PC-9 (cell line): ENCODE measurements at regions not wholly inside any gene's neighbourhood (a gene's known extent, or its start where the extent isn't known, plus 50 kb on each side); places are given as distances from the start of the nearest gene placed in this dataset.

Experiments
- BruUV-seq: library from RNA; stranded (reverse); fragments of 400-500 nt; replicated peaks from 2 replicates; lab custom pipeline; 2021; lab: Mats Ljungman, UMichigan
- CTCF ChIA-PET: fragments of 300-600 bp; sonication (Branson Sonifier 250); formaldehyde crosslinking; loops from one replicate; lab custom pipeline; 2022; ENCODE audit warnings: antibody characterized with exemption; lab: Charles Lee
- POLR2A ChIA-PET: fragments of 300-600 bp; sonication (Branson Sonifier 250); formaldehyde crosslinking; loops from one replicate; lab custom pipeline; 2022; ENCODE audit warnings: antibody characterized with exemption; ENCODE audit not compliant: unreplicated experiment; lab: Charles Lee
- DNase-seq, 2 experiments: peaks; one replicate each; pipeline versions ENCODE4 v3.0.0 to v3.0.0-alpha.2; 2015 to 2022; ENCODE audit warnings: mixed read lengths in 1 of 2
- H2AFZ ChIP-seq: fragments of 200-600 bp; sonication (generic); 2 replicates; pipeline ENCODE4 v1.8.1; 2017; ENCODE audit warnings: antibody characterized with exemption
- H3F3A ChIP-seq: fragments of 200-600 bp; sonication (generic); 2 replicates; pipeline ENCODE4 v1.8.1; 2017; ENCODE audit warnings: antibody characterized with exemption, mild to moderate bottlenecking, low read depth; ENCODE audit not compliant: insufficient read depth
- H3K27ac ChIP-seq: fragments of 200-600 bp; sonication (generic); 2 replicates; pipeline ENCODE4 v1.6.1; 2016; ENCODE audit warnings: mixed run types
- H3K27me3 ChIP-seq: fragments of 200-600 bp; sonication (generic); 2 replicates; pipeline ENCODE4 v1.6.1; 2016; ENCODE audit warnings: low read depth, mixed run types; ENCODE audit not compliant: insufficient read depth
- H3K36me3 ChIP-seq: fragments of 200-600 bp; sonication (generic); 2 replicates; pipeline ENCODE4 v1.6.1; 2016; ENCODE audit warnings: low read depth, mixed run types
- H3K4me1 ChIP-seq: fragments of 200-600 bp; sonication (generic); replicated peaks from 2 replicates; pipeline ENCODE4 v1.6.1; 2016; ENCODE audit warnings: mixed run types; ENCODE audit not compliant: insufficient read depth
- H3K4me2 ChIP-seq: fragments of 200-600 bp; sonication (generic); 2 replicates; pipeline ENCODE4 v1.6.1; 2017; ENCODE audit warnings: mixed run types
- H3K4me3 ChIP-seq: fragments of 200-600 bp; sonication (generic); 2 replicates; pipeline ENCODE4 v1.6.1; 2016; ENCODE audit warnings: mixed run types
- H3K79me2 ChIP-seq: fragments of 200-600 bp; sonication (generic); 2 replicates; pipeline ENCODE4 v1.6.1; 2017; ENCODE audit warnings: low read depth, mixed run types
- H3K9me2 ChIP-seq: fragments of 200-600 bp; sonication (generic); 2 replicates; pipeline ENCODE4 v1.8.1; 2017; ENCODE audit warnings: mild to moderate bottlenecking; ENCODE audit not compliant: insufficient read depth
- H3K9me3 ChIP-seq: fragments of 200-600 bp; sonication (generic); 2 replicates; pipeline ENCODE4 v1.8.1; 2016; ENCODE audit warnings: low read depth; ENCODE audit not compliant: insufficient read depth
- H4K20me1 ChIP-seq: fragments of 200-600 bp; sonication (generic); 2 replicates; pipeline ENCODE4 v1.8.1; 2017; ENCODE audit not compliant: insufficient read depth
- CTCF ChIP-seq: fragments of 200-600 bp; sonication (generic); conservative IDR thresholded peaks from 2 replicates; pipeline ENCODE4 v1.6.1; 2017; ENCODE audit warnings: mixed run types, antibody characterized with exemption, mild to moderate bottlenecking, moderate library complexity
- EZH2 ChIP-seq: fragments of 200-600 bp; sonication (generic); IDR thresholded peaks from 2 replicates; pipeline ENCODE4 v1.8.0; 2017; ENCODE audit warnings: antibody characterized with exemption, low read depth
- intact Hi-C: fragments of 100-400 bp; cut with micrococcal nuclease; formaldehyde crosslinking; loops from one replicate; pipeline ENCODE4 v1.10.0; 2022; ENCODE audit not compliant: unreplicated experiment

- H3K4me3 ChIP-seq, result no peak overlapping the region
- H3K36me3 ChIP-seq, result no peaks in the 10 kb centered on the region
- POLR2A ChIA-PET, result no interaction called here
- intact Hi-C loops, result no loop called here
- no TSS peak for BruUV-seq
- no peak overlapping the region for H3K4me2 ChIP-seq
- CTCF ChIA-PET, result interaction anchor here (0.7 kb wide), 1 partner anchor 25 kb away, joined by 9 read pairs; no protein-coding TSS in a partner anchor
- no peaks in the 10 kb centered on the region for H3K9me2 ChIP-seq
- peaks cover 4% of the 10 kb centered on the region; the same call in 1 of the 2 replicates for H3F3A ChIP-seq
- no peak for TF ChIP-seq EZH2
- TF ChIP-seq CTCF, result no peak
- no peaks in the 10 kb centered on the region for H3K79me2 ChIP-seq
- H2AFZ ChIP-seq, result no peak overlapping the region
- H3K27me3 ChIP-seq, result no peaks in the 10 kb centered on the region
- no peaks in the 10 kb centered on the region for H3K9me3 ChIP-seq
- H4K20me1 ChIP-seq, result no peaks in the 10 kb centered on the region
- DNase-seq, result no peak
- H3K4me1 ChIP-seq, result peaks cover 10% of the 10 kb centered on the region; the same call in 1 of the 2 replicates
- no peak overlapping the region for H3K27ac ChIP-seq
Measured at GRCh38 chr2:9712263-9712662, 81.5 kb upstream of the YWHAQ start.

GRCh38 chr2:9714630-9715214 is 83.9 kb upstream of the YWHAQ start:
- BruUV-seq, result no TSS peak
- POLR2A ChIA-PET, result no interaction called here

GRCh38 chr2:9715238-9715637 is 84.4 kb upstream of the YWHAQ start:
- Histone ChIP-seq H3K4me2 (no peak overlapping the region), H3K79me2 (no peaks in the 10 kb centered on the region), H3K4me3 (no peak overlapping the region), H3K4me1 (peaks cover 3% of the 10 kb centered on the region; the same call in 1 of the 2 replicates), H3F3A (no peaks in the 10 kb centered on the region), H3K27me3 (no peaks in the 10 kb centered on the region), H3K9me3 (no peaks in the 10 kb centered on the region), H4K20me1 (no peaks in the 10 kb centered on the region), H3K9me2 (no peaks in the 10 kb centered on the region), H2AFZ (no peak overlapping the region), H3K36me3 (no peaks in the 10 kb centered on the region), H3K27ac (no peak overlapping the region)
- POLR2A ChIA-PET, result no interaction called here
- DNase-seq, result no peak
- TF ChIP-seq EZH2, result no peak
- no peak for TF ChIP-seq CTCF
- CTCF ChIA-PET, result no interaction called here
- BruUV-seq, result no TSS peak
- intact Hi-C loops, result no loop called here

More at GRCh38 chr2:9714630-9715214, 83.9 kb upstream of the YWHAQ start:
- TF ChIP-seq CTCF (no peak), EZH2 (no peak)
- Histone ChIP-seq H3F3A (peaks cover 4% of the 10 kb centered on the region; the same call in 1 of the 2 replicates), H3K4me3 (no peak overlapping the region), H3K36me3 (no peaks in the 10 kb centered on the region), H3K79me2 (no peaks in the 10 kb centered on the region), H3K27ac (no peak overlapping the region), H3K9me3 (no peaks in the 10 kb centered on the region), H4K20me1 (no peaks in the 10 kb centered on the region), H3K9me2 (no peaks in the 10 kb centered on the region), H3K27me3 (no peaks in the 10 kb centered on the region), H3K4me1 (peaks cover 9% of the 10 kb centered on the region; the same call in 1 of the 2 replicates), H2AFZ (no peak overlapping the region), H3K4me2 (no peak overlapping the region)
- DNase-seq, result no peak
- intact Hi-C loops, result no loop called here
- CTCF ChIA-PET, result no interaction called here
